ENCODE measurements at regions not wholly inside any gene's neighbourhood (a gene's known extent, or its start where the extent isn't known, plus 50 kb on each side); places are given as distances from the start of the nearest gene placed in this dataset.
A peak's percentile ranks its signal among the peaks of the same experiment; 100 is the strongest.

- 0 out of 2 replicates have a peak, but pooled peaks have one; percentile 32 for TF ChIP-seq ZNF564 (CRISPR knock-in tag; IDR thresholded peaks at IDR 0.05)
- TF ChIP-seq SP5 (CRISPR knock-in tag; IDR thresholded peaks at IDR 0.05; ENCODE audit: borderline replicate concordance, low read depth): 0 out of 2 replicates have a peak, but pooled peaks have one; percentile 34
- peak; percentile 76 for TF ChIP-seq PHF21A (CRISPR knock-in tag; IDR thresholded peaks at IDR 0.05)
- peak; percentile 47; the same call in 1 of the 2 replicates for TF ChIP-seq KMT2A (CRISPR knock-in tag; IDR thresholded peaks at IDR 0.05)
- TF ChIP-seq SALL1 (CRISPR knock-in tag; IDR thresholded peaks at IDR 0.05): peak; percentile 55
- TF ChIP-seq, protein P1, sequence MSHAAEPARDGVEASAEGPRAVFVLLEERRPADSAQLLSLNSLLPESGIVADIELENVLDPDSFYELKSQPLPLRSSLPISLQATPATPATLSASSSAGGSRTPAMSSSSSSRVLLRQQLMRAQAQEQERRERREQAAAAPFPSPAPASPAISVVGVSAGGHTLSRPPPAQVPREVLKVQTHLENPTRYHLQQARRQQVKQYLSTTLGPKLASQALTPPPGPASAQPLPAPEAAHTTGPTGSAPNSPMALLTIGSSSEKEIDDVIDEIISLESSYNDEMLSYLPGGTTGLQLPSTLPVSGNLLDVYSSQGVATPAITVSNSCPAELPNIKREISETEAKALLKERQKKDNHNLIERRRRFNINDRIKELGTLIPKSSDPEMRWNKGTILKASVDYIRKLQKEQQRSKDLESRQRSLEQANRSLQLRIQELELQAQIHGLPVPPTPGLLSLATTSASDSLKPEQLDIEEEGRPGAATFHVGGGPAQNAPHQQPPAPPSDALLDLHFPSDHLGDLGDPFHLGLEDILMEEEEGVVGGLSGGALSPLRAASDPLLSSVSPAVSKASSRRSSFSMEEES (CRISPR knock-in tag; IDR thresholded peaks at IDR 0.05): 0 out of 2 replicates have a peak, but pooled peaks have one; percentile 13
- TF ChIP-seq, protein P2, sequence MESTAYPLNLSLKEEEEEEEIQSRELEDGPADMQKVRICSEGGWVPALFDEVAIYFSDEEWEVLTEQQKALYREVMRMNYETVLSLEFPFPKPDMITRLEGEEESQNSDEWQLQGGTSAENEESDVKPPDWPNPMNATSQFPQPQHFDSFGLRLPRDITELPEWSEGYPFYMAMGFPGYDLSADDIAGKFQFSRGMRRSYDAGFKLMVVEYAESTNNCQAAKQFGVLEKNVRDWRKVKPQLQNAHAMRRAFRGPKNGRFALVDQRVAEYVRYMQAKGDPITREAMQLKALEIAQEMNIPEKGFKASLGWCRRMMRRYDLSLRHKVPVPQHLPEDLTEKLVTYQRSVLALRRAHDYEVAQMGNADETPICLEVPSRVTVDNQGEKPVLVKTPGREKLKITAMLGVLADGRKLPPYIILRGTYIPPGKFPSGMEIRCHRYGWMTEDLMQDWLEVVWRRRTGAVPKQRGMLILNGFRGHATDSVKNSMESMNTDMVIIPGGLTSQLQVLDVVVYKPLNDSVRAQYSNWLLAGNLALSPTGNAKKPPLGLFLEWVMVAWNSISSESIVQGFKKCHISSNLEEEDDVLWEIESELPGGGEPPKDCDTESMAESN (CRISPR knock-in tag; conservative IDR thresholded peaks at IDR 0.05): 0 out of 2 replicates have a peak, but pooled peaks have one; percentile 45
- no peak for TF ChIP-seq SIX4 (CRISPR knock-in tag; IDR thresholded peaks at IDR 0.05)
- peak; percentile 89 for TF ChIP-seq XRCC5 (optimal IDR thresholded peaks at IDR 0.05; ENCODE audit: low read length)
- peak; percentile 52; the same call in 1 of the 2 replicates for TF ChIP-seq ZNF296 (CRISPR knock-in tag; conservative IDR thresholded peaks at IDR 0.05)
- TF ChIP-seq ASH2L (IDR thresholded peaks at IDR 0.05; ENCODE audit: insufficient read length, low read depth, low read length): peak; percentile 36
- TF ChIP-seq ZNF362 (CRISPR knock-in tag; IDR thresholded peaks at IDR 0.05; ENCODE audit: borderline replicate concordance): peak; percentile 98
- TF ChIP-seq PCBP1 (IDR thresholded peaks at IDR 0.05; ENCODE audit: borderline replicate concordance, low read depth, low read length): 0 out of 2 replicates have a peak, but pooled peaks have one; percentile 32
- TF ChIP-seq ZBTB7B (CRISPR knock-in tag; IDR thresholded peaks at IDR 0.05): peak; percentile 77
- TF ChIP-seq EZH2 (conservative IDR thresholded peaks at IDR 0.05; ENCODE audit: low read depth, low read length): 0 out of 2 replicates have a peak, but pooled peaks have one; percentile 51
- no peak for TF ChIP-seq ZSCAN12 (CRISPR knock-in tag; IDR thresholded peaks at IDR 0.05)
- TF ChIP-seq, protein P3, sequence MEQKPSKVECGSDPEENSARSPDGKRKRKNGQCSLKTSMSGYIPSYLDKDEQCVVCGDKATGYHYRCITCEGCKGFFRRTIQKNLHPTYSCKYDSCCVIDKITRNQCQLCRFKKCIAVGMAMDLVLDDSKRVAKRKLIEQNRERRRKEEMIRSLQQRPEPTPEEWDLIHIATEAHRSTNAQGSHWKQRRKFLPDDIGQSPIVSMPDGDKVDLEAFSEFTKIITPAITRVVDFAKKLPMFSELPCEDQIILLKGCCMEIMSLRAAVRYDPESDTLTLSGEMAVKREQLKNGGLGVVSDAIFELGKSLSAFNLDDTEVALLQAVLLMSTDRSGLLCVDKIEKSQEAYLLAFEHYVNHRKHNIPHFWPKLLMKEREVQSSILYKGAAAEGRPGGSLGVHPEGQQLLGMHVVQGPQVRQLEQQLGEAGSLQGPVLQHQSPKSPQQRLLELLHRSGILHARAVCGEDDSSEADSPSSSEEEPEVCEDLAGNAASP (CRISPR knock-in tag; IDR thresholded peaks at IDR 0.05; ENCODE audit: borderline replicate concordance): peak; percentile 62; the same call in 1 of the 2 replicates
- TF ChIP-seq JUNB (CRISPR knock-in tag; IDR thresholded peaks at IDR 0.05; ENCODE audit: borderline replicate concordance): no peak
- no peak for TF ChIP-seq PTBP1 (IDR thresholded peaks at IDR 0.05; ENCODE audit: low read depth, low read length, poor library complexity, severe bottlenecking)
- peak; percentile 52; the same call in 1 of the 2 replicates for TF ChIP-seq NCOR1 (IDR thresholded peaks at IDR 0.05; ENCODE audit: borderline replicate concordance, low read length)
- TF ChIP-seq ZIK1 (CRISPR knock-in tag; IDR thresholded peaks at IDR 0.05; ENCODE audit: borderline replicate concordance, low read depth): 0 out of 2 replicates have a peak, but pooled peaks have one; percentile 36
Measured at GRCh38 chr20:62543470-62544302, 67.9 kb upstream of the GATA5 start (continued).

Data from HepG2 (cell line).